Gastrocnemius medialis (tissue), 4 donors: ENCODE measurements at regions not wholly inside any gene's neighbourhood (a gene's known extent, or its start where the extent isn't known, plus 50 kb on each side); places are given as distances from the start of the nearest gene placed in this dataset.

Experiments used
- CTCF ChIP-seq, 5 experiments: fragments of 450-650 bp in 3 of 5; fragments of 200-600 bp in 2 of 5; sonication (generic) in 2 of 5; IDR thresholded peaks in 4 of 5; conservative IDR thresholded peaks in 1 of 5; 1 replicate in 4 of 5; 2 replicates in 1 of 5; pipeline ENCODE4 v1.5.1; 2016 to 2019; ENCODE audit warnings: antibody characterized with exemption in 5 of 5, mild to moderate bottlenecking in 3 of 5, moderate library complexity in 3 of 5
- POLR2A ChIP-seq, 2 donors: fragments of 450-650 bp; IDR thresholded peaks; one replicate each; pipeline ENCODE4 v1.6.1; 2017; ENCODE audit warnings: antibody characterized with exemption in 2 of 2, mild to moderate bottlenecking in 2 of 2, moderate library complexity in 2 of 2

DNA sequence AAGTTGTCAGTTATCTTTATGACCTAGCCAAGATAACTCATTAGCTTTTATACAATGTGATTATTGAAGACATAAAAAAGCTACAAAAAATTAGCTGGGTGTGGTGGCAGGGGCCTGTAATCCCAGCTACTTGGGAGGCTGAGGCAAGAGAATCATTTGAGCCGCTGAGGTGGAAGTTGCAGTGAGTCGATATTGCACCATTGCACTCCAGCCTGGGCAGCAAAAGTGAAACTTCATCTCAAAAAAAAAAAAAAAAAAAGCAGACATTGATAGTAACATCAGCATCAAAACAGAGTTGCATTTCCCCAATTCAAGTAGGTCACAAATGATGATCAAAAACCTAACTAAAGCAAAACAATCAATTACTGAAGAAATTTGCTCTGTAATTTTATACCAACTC lies 191.4 kb downstream of the PTGER3 start:
- TF ChIP-seq CTCF (IDR thresholded peaks at IDR 0.05 in 4 of 5, conservative IDR thresholded peaks at IDR 0.05 in 1 of 5): no peak
- no peak for TF ChIP-seq POLR2A (IDR thresholded peaks at IDR 0.05)
